H1 (cell line): ENCODE measurements at regions not wholly inside any gene's neighbourhood (a gene's known extent, or its start where the extent isn't known, plus 50 kb on each side); places are given as distances from the start of the nearest gene placed in this dataset.

Experiments used
- CHD1 ChIP-seq: IDR thresholded peaks from 2 replicates; pipeline ENCODE4 v1.6.1; 2012; ENCODE audit warnings: low read depth, low read length, improper control_type of control experiment
- CHD7 ChIP-seq: fragments of 300-600 bp; sonication (generic); IDR thresholded peaks from 2 replicates; pipeline ENCODE4 v1.7.1; 2012; ENCODE audit warnings: low read length, moderate library complexity, mild to moderate bottlenecking, inconsistent platforms; ENCODE audit not compliant: insufficient replicate concordance
- EP300 ChIP-seq, 2 experiments: IDR thresholded peaks; 1 replicate in 1 of 2; 2 replicates in 1 of 2; pipeline ENCODE4 v1.6.1; 2011 to 2012; ENCODE audit warnings: low read depth in 2 of 2, low read length in 2 of 2, mild to moderate bottlenecking in 2 of 2, borderline replicate concordance in 1 of 2, inconsistent platforms in 1 of 2, moderate library complexity in 1 of 2
- HDAC6 ChIP-seq: IDR thresholded peaks from one replicate; pipeline ENCODE4 v1.7.1; 2012; ENCODE audit warnings: low read depth, mild to moderate bottlenecking, inconsistent platforms, low read length, moderate library complexity
- RBBP5 ChIP-seq: IDR thresholded peaks from 2 replicates; pipeline ENCODE4 v1.7.1; 2012; ENCODE audit warnings: low read depth, mild to moderate bottlenecking, inconsistent platforms, low read length, moderate library complexity, borderline replicate concordance
- TBP ChIP-seq: IDR thresholded peaks from 2 replicates; pipeline ENCODE4 v1.6.1; 2011; ENCODE audit warnings: low read depth, low read length, improper control_type of control experiment
- ZNF274 ChIP-seq: IDR thresholded peaks from 2 replicates; pipeline ENCODE4 v1.7.0; 2012; ENCODE audit warnings: low read length, borderline replicate concordance; ENCODE audit errors: extremely low read depth

- no peak for TF ChIP-seq CHD7
- TF ChIP-seq TBP = no peak
- TF ChIP-seq RBBP5 = no peak
- no peak for TF ChIP-seq HDAC6
- no peak for TF ChIP-seq EP300 (IDR thresholded peaks at IDR 0.05; ENCODE audit: borderline replicate concordance in 1 of 2, low read depth in 2 of 2, low read length in 2 of 2)
- no peak for TF ChIP-seq CHD1
- TF ChIP-seq ZNF274 = no peak
- TF ChIP-seq, all 59 proteins: peak for 0
Measured at GRCh38 chr4:85142451-85142850, 176.0 kb upstream of the WDFY3 start (continued).
